IMR-90 (cell line): ENCODE measurements at regions not wholly inside any gene's neighbourhood (a gene's known extent, or its start where the extent isn't known, plus 50 kb on each side); places are given as distances from the start of the nearest gene placed in this dataset.

ENCODE experiments used
- CEBPB ChIP-seq: IDR thresholded peaks from 2 replicates; pipeline ENCODE4 v1.6.1; 2012; ENCODE audit warnings: low read depth, low read length, improper control_type of control experiment
- CHD1 ChIP-seq: IDR thresholded peaks from 2 replicates; pipeline ENCODE4 v1.6.1; 2012; ENCODE audit warnings: low read depth, low read length, improper control_type of control experiment
- CTCF ChIP-seq: conservative IDR thresholded peaks from 2 replicates; pipeline ENCODE4 v1.5.1; 2012; ENCODE audit warnings: mild to moderate bottlenecking, low read depth, low read length, improper control_type of control experiment
- POLR2A ChIP-seq: IDR thresholded peaks from 2 replicates; pipeline ENCODE4 v1.6.1; 2012; ENCODE audit warnings: mild to moderate bottlenecking, low read depth, low read length
- RFX5 ChIP-seq: IDR thresholded peaks from 2 replicates; pipeline ENCODE4 v1.8.0; 2012; ENCODE audit warnings: low read depth, mild to moderate bottlenecking, low read length, moderate library complexity
- USF2 ChIP-seq: fragments of 150-350 bp; IDR thresholded peaks from 2 replicates; pipeline ENCODE4 v1.6.1; 2017; ENCODE audit warnings: mild to moderate bottlenecking, antibody characterized with exemption, low read length, low read depth

GRCh38 chr10:78427497-78428031 is 393.9 kb downstream of the RPS24 start:
- TF ChIP-seq POLR2A (no peak), CTCF (no peak), CHD1 (no peak), CEBPB (no peak), USF2 (no peak), RFX5 (no peak)
